T47D (cell line): ENCODE measurements at regions not wholly inside any gene's neighbourhood (a gene's known extent, or its start where the extent isn't known, plus 50 kb on each side); places are given as distances from the start of the nearest gene placed in this dataset.
A peak's percentile ranks its signal among the peaks of the same experiment; 100 is the strongest.
"Not testable (repeated sequence)": the region's sequence is repeated elsewhere in the genome, so short reads cannot be mapped to it uniquely, and the experiment has no call there.

Source experiments
- DNase-seq, 2 experiments: peaks; one replicate each; pipeline versions ENCODE4 v3.0.0 to v3.0.0-alpha.2; 2011 to 2012; ENCODE audit warnings: low read depth in 1 of 2, low spot score in 1 of 2
- JUND ChIP-seq: IDR thresholded peaks from 2 replicates; pipeline ENCODE4 v1.6.1; 2012; ENCODE audit warnings: low read depth
- in situ Hi-C: cut with HindIII; loops from 2 replicates; pipeline ENCODE4 v1.10.0; 2016; ENCODE audit warnings: low sequenced_read_pairs, low pct_unique_long_range_greater_than_20kb

DNA sequence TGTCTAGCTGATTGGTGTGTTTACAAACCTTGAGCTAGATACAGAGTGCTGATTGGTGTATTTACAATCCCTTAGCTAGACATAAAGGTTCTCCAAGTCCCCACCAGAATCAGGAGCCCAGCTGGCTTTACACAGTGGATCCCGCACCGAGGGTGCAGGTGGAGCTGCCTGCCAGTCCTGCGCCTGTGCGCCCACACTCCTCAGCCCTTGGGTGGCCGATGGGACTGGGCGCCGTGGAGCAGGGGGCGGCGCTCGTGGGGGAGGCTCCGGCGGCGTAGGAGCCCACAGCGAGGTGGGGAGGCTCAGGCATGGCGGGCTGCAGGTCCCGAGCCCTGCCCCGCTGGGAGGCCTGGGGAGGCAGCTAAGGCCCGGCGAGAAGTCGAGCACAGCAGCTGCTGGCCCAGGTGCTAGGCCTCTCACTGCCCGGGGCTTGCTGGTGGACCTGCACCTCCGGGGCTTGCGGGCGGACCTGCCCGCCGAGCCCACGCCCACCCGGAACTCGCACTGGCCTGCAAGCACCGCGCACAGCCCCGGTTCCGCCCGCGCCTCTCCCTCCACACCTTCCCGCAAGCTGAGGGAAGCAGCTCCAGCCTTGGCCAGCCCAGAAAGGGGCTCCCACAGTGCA is 51.0 kb upstream of the CDYL start:
- DNase-seq, in situ Hi-C loops: not testable (repeated sequence)

GRCh38 chr6:4724727-4725126 is 51.5 kb upstream of the CDYL start:
- DNase-seq, in situ Hi-C loops: not testable (repeated sequence)

DNA sequence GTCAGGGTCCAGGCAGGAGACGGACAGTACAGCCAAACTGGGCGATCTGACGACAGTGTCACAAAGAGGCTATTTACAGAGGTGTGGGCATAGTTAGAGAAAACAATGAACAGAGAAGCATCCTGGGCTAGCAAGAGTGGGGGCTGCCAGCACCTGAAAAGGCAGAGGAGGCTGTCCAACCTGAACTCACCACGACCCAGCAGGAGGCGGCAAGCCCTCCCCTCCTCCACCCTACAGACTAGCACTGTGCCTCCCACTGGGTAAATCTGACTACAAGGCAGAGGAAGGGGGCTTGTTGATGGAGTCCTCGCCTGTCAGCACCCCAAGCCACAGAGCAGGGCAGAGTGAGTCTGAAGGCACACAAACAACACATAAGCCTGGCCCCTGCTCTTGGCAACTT is 52.8 kb upstream of the CDYL start:
- no peak for TF ChIP-seq JUND
- no peak for DNase-seq
- in situ Hi-C loops, result no loop called here

GRCh38 chr6:4721368-4721767 is 54.8 kb upstream of the CDYL start:
- in situ Hi-C loops, DNase-seq: not testable (repeated sequence)

- in situ Hi-C loops, result no loop called here
- no peak for DNase-seq
- TF ChIP-seq JUND, result no peak
Measured at GRCh38 chr6:4719491-4719890, 56.7 kb upstream of the CDYL start.

DNA sequence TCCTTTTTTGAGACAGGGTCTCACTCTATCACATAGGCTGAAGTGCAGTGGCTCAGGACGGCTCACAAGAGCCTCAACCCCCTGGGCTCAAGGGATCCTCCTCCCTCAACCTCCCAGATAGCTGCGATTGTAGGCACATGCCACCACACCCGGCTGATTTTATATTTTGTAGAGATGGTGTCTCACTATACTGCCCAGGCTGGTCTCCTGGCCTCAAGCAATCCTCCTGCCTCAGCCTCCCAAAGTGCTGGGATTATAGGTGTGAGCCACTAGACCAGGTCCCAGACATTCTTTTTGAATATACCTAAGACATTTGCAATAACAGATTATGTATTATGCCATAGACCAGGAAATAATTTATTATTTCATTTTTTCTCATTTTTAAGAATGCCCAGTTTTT is 58.3 kb upstream of the CDYL start:
- TF ChIP-seq JUND, result no peak
- DNase-seq, result no peak
- in situ Hi-C loops, result no loop called here

DNA sequence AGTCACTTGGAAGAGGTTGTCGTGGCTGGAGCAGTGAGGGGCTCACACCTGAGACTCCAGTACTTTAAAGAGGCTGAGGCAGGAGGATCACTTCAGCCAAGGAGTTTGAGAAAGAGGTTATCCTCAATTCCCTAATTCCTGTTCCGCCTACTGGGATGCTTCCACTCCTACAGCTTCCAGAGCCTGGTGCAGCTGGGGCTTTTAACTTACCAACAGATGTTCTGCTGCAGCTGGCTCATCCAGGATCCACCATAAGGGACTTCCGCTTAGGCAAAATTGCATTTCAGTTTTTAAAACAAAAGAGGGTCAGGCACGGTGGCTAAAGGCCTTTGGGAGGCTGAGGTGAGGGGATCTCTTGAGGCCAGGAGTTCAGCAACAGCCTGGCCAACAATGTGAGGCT is 59.1 kb upstream of the CDYL start:
- in situ Hi-C loops, result no loop called here
- no peak for DNase-seq
- TF ChIP-seq JUND, result no peak

GRCh38 chr6:4714961-4715501 is 61.2 kb upstream of the CDYL start:
- in situ Hi-C loops, result no loop called here
- TF ChIP-seq JUND, result no peak
- no peak for DNase-seq

GRCh38 chr6:4712291-4712690 is 63.9 kb upstream of the CDYL start:
- in situ Hi-C loops, result no loop called here
- TF ChIP-seq JUND, result no peak

GRCh38 chr6:4707011-4707410 is 69.2 kb upstream of the CDYL start:
- peak; percentile 21 to 64 for DNase-seq
- in situ Hi-C loops, result no loop called here
- TF ChIP-seq JUND, result no peak

More at GRCh38 chr6:4712291-4712690, 63.9 kb upstream of the CDYL start:
- DNase-seq, result no peak

GRCh38 chr6:4705809-4706208 is 70.4 kb upstream of the CDYL start:
- TF ChIP-seq JUND, result no peak
- no peak for DNase-seq
- in situ Hi-C loops, result no loop called here

GRCh38 chr6:4703382-4703781 is 72.8 kb upstream of the CDYL start:
- no peak for DNase-seq
- TF ChIP-seq JUND, result no peak
- in situ Hi-C loops, result no loop called here

GRCh38 chr6:4698901-4699659 is 77.1 kb upstream of the CDYL start:
- in situ Hi-C loops, result no loop called here
- no peak for TF ChIP-seq JUND
- no peak for DNase-seq
